ENCODE measurements at regions not wholly inside any gene's neighbourhood (a gene's known extent, or its start where the extent isn't known, plus 50 kb on each side); places are given as distances from the start of the nearest gene placed in this dataset.

DNA sequence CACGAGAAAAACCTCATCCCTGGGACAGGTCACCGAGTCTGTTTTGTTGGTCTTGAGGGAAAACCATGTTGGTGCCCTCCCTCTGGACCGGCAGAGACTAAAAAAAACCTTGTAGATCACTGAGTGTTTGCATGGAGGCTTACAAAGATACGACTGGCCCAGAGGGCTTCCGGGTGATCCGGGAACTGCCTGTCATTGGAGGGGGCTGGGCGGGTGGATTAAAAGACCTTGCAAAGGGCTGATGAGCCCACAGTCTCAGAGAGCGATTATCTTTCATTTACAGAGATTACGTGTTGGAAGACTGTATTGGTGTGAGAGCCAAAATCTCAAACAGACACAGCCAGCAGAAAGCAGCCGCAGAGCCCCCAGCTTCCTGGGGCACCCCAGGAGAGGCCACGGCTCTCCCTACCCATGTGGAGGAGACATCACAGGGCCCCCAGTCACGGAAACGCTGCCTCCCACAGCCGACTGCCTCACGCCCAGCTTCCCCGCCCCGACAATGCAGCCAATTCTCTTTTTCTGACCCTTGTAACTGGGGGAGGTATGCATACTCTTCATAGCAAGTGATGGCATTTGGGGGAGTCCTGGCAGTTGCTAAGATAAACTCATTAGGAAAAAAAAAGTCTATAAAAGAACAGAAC, 426.4 kb downstream of the CTTN start:
- peaks cover 22% of the 10 kb centered on the region for H3F3A ChIP-seq (ENCODE audit: low read depth)
- H3K4me3 Mint-ChIP-seq = peak overlapping the region; percentile 67
- no peak for TF ChIP-seq EZH2 (IDR thresholded peaks at IDR 0.05)
- H3K36me3 ChIP-seq = no peaks in the 10 kb centered on the region
- H2AFZ ChIP-seq (replicated peaks) = no peak overlapping the region
- no peaks in the 10 kb centered on the region for H3K9me3 ChIP-seq (ENCODE audit: low read depth)
- H3K27me3 Mint-ChIP-seq (ENCODE audit: insufficient read depth, low read depth) = peaks cover 32% of the 10 kb centered on the region
- DNase-seq (ENCODE audit: low spot score) = peak; percentile 48
- no peak overlapping the region for H3K9ac ChIP-seq
- H3K4me1 Mint-ChIP-seq = peaks cover 43% of the 10 kb centered on the region
- no peaks in the 10 kb centered on the region for H3K9me3 Mint-ChIP-seq
- no peak overlapping the region for H3K27ac Mint-ChIP-seq
- no peaks in the 10 kb centered on the region for H3K36me3 Mint-ChIP-seq
- peak overlapping the region; percentile 71 for H3K4me2 ChIP-seq
- no peak overlapping the region for H3K27ac ChIP-seq
- H3K4me3 ChIP-seq = peak overlapping the region; percentile 5
- no peaks in the 10 kb centered on the region for H4K20me1 ChIP-seq (ENCODE audit: low read depth)
- peaks cover 39% of the 10 kb centered on the region for H3K4me1 ChIP-seq
- no peaks in the 10 kb centered on the region for H3K27me3 ChIP-seq
- H3K79me2 ChIP-seq (ENCODE audit: low read depth) = no peaks in the 10 kb centered on the region

DNA sequence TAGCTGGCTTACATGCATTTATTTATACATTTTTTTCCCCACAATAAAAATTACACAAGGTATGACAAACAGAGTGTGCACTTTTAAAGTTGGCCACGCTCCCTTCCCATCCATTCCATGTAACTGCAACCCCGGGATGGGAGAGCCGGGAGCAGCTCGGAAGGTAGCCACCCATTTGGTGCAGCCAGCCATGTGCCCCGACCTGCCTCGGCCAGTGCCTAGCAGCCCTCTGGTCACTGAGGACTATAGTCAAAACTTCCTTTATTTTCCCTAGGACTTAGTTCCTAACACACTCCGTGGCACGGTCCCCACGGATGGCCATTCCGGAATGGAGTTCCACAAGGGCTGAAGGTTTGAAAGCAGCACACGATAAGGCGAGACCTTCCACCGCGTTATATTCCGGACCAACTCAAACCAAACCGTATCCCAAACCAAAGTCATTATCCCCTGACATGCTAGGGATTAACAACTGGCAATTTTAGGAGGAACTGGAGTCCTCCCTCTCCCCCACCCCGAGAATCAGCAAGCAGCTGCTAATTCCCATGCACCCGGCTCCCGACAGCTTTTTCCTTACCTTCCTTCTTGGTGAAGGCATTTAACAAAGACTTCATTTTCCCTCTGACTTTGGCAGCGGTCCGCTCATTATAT, 426.4 kb downstream of the SHANK2 start:
- Histone ChIP-seq H3K27me3 (no peaks in the 10 kb centered on the region), H3K4me3 (peak overlapping the region; percentile 35), H3K4me1 (peaks cover 39% of the 10 kb centered on the region), H3K4me2 (peak overlapping the region; percentile 71), H4K20me1 (ENCODE audit: low read depth) (no peaks in the 10 kb centered on the region), H3K79me2 (ENCODE audit: low read depth) (no peaks in the 10 kb centered on the region), H3K9me3 (ENCODE audit: low read depth) (no peaks in the 10 kb centered on the region), H2AFZ (replicated peaks) (peak overlapping the region; percentile 23), H3F3A (ENCODE audit: low read depth) (peaks cover 22% of the 10 kb centered on the region), H3K36me3 (no peaks in the 10 kb centered on the region), H3K27ac (peak overlapping the region; percentile 15), H3K9ac (no peak overlapping the region)
- DNase-seq (ENCODE audit: low spot score) = no peak
- H3K4me3 Mint-ChIP-seq = peak overlapping the region; percentile 83
- H3K27me3 Mint-ChIP-seq (ENCODE audit: insufficient read depth, low read depth) = peaks cover 31% of the 10 kb centered on the region
- TF ChIP-seq EZH2 (IDR thresholded peaks at IDR 0.05) = peak; percentile 24
- TF ChIP-seq, protein P1, sequence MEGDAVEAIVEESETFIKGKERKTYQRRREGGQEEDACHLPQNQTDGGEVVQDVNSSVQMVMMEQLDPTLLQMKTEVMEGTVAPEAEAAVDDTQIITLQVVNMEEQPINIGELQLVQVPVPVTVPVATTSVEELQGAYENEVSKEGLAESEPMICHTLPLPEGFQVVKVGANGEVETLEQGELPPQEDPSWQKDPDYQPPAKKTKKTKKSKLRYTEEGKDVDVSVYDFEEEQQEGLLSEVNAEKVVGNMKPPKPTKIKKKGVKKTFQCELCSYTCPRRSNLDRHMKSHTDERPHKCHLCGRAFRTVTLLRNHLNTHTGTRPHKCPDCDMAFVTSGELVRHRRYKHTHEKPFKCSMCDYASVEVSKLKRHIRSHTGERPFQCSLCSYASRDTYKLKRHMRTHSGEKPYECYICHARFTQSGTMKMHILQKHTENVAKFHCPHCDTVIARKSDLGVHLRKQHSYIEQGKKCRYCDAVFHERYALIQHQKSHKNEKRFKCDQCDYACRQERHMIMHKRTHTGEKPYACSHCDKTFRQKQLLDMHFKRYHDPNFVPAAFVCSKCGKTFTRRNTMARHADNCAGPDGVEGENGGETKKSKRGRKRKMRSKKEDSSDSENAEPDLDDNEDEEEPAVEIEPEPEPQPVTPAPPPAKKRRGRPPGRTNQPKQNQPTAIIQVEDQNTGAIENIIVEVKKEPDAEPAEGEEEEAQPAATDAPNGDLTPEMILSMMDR (IDR thresholded peaks at IDR 0.05) = no peak
- TF ChIP-seq EZH2phosphoT487 (IDR thresholded peaks at IDR 0.05) = no peak
- peaks cover 47% of the 10 kb centered on the region for H3K4me1 Mint-ChIP-seq
- no peaks in the 10 kb centered on the region for H3K36me3 Mint-ChIP-seq
- H3K9me3 Mint-ChIP-seq = no peaks in the 10 kb centered on the region
- H3K27ac Mint-ChIP-seq = no peak overlapping the region

DNA sequence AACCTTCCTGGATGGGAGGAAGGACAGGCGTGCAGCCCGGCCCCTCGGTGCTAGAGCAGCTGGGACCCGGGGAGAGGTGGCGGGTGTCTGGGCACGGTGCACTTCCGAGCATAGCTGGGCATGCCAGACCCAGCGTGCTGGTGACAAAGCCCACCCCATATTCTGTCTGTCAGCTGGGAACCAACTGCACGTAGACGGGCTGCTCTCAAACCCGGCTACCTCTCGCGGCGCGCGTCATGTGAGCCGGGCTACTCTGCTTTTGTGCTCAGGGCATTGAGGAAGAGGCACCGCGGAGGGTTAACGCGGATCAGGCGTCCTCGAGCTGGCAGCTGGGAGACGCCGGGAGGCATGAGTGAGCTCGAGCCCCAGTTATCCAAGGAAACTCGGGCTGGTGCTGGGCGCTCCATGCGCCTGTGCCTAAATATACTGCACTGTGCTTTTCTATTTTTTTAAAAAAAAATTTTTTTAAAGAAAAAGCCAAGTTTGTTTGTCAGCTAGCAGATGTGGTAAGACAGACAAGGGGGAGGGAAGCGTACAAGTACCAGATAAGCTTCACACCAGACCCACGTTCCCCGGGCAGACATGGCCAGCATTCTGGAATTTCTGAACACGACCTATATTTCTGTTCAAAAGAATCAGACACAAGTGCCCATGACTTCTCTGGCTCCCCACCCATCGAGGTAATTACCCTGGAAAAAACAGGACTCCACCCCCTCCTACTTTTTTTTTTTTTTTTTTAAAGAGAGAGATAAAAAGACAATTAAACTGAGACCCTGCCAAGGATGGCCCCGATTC, 425.6 kb downstream of the SHANK2 start:
- Histone ChIP-seq H3K27me3 (no peaks in the 10 kb centered on the region), H4K20me1 (ENCODE audit: low read depth) (no peaks in the 10 kb centered on the region), H3F3A (ENCODE audit: low read depth) (peaks cover 22% of the 10 kb centered on the region), H2AFZ (replicated peaks) (peak overlapping the region; percentile 23), H3K4me3 (peak overlapping the region; percentile 35), H3K9me3 (ENCODE audit: low read depth) (no peaks in the 10 kb centered on the region), H3K4me1 (peaks cover 39% of the 10 kb centered on the region), H3K79me2 (ENCODE audit: low read depth) (no peaks in the 10 kb centered on the region), H3K4me2 (peak overlapping the region; percentile 71), H3K27ac (peak overlapping the region; percentile 15), H3K9ac (no peak overlapping the region), H3K36me3 (no peaks in the 10 kb centered on the region)
- TF ChIP-seq, protein P1 (IDR thresholded peaks at IDR 0.05) = no peak
- TF ChIP-seq EZH2 (IDR thresholded peaks at IDR 0.05) (peak; percentile 22), EZH2phosphoT487 (IDR thresholded peaks at IDR 0.05) (peak; percentile 14)
- peak overlapping the region; percentile 50 for H3K27ac Mint-ChIP-seq
- peak overlapping the region; percentile 83 for H3K4me3 Mint-ChIP-seq
- H3K9me3 Mint-ChIP-seq = no peaks in the 10 kb centered on the region
- H3K4me1 Mint-ChIP-seq = peaks cover 51% of the 10 kb centered on the region
- peaks cover 30% of the 10 kb centered on the region for H3K27me3 Mint-ChIP-seq (ENCODE audit: insufficient read depth, low read depth)
- H3K36me3 Mint-ChIP-seq = no peaks in the 10 kb centered on the region
- DNase-seq (ENCODE audit: low spot score) = peak; percentile 91

Measured in neural progenitor cell (in vitro differentiated cells).